ENCODE measurements at regions not wholly inside any gene's neighbourhood (a gene's known extent, or its start where the extent isn't known, plus 50 kb on each side); places are given as distances from the start of the nearest gene placed in this dataset.
"Not testable (repeated sequence)": the region's sequence is repeated elsewhere in the genome, so short reads cannot be mapped to it uniquely, and the experiment has no call there.

- no peak overlapping the region for H3K4me3 ChIP-seq
- 0 to 47% (median 22%) methylated on average over 1 to 6 of the region's 13 CpGs; no CpG with 5 or more reads in 6 of the 10 experiments for WGBS, 10 experiments
Observed at GRCh38 chr22:48920776-48921241, 906.9 kb downstream of the BRD1 start.

GRCh38 chr22:48919851-48920589, 907.7 kb downstream of the BRD1 start:
- H3K4me1 ChIP-seq (replicated peaks in 1 of 2): no peaks in the 10 kb centered on the region
- no peak for ATAC-seq (replicated peaks in 6 of 8)
- no peak overlapping the region for H3K27ac ChIP-seq

More at GRCh38 chr22:48920776-48921241, 906.9 kb downstream of the BRD1 start:
- no peaks in the 10 kb centered on the region for H3K4me1 ChIP-seq (replicated peaks in 1 of 2)
- no peak overlapping the region for H3K27ac ChIP-seq
- peak in 1 of 8 experiments; percentile 5 for ATAC-seq (replicated peaks in 6 of 8)
- in situ Hi-C loops (cut with MboI; ENCODE audit: low pct_unique_long_range_greater_than_20kb in 2 of 9, low sequenced_read_pairs in 9 of 9, unreplicated experiment in 9 of 9): no loop called here

GRCh38 chr22:48919187-48919590, 908.5 kb downstream of the BRD1 start:
- WGBS, 10 experiments: 50 to 83% methylated on average over 3 to 4 of the region's 18 CpGs; no CpG with 5 or more reads in 8 of the 10 experiments
- no peak overlapping the region for H3K27ac ChIP-seq
- peak in 1 of 8 experiments; percentile 87 for ATAC-seq (replicated peaks in 6 of 8)
- H3K4me1 ChIP-seq (replicated peaks in 1 of 2): no peaks in the 10 kb centered on the region
- H3K4me3 ChIP-seq: no peak overlapping the region
- in situ Hi-C loops (cut with MboI; ENCODE audit: low pct_unique_long_range_greater_than_20kb in 2 of 9, low sequenced_read_pairs in 9 of 9, unreplicated experiment in 9 of 9): no loop called here

More at GRCh38 chr22:48919851-48920589, 907.7 kb downstream of the BRD1 start:
- in situ Hi-C loops (cut with MboI; ENCODE audit: low pct_unique_long_range_greater_than_20kb in 2 of 9, low sequenced_read_pairs in 9 of 9, unreplicated experiment in 9 of 9): no loop called here
- no peak overlapping the region for H3K4me3 ChIP-seq
- WGBS, 10 experiments: 0 to 75% (median 40%) methylated on average over 1 to 9 of the region's 17 CpGs; no CpG with 5 or more reads in 5 of the 10 experiments

GRCh38 chr22:48918585-48919186, 909.0 kb downstream of the BRD1 start:
- in situ Hi-C loops (cut with MboI; ENCODE audit: low pct_unique_long_range_greater_than_20kb in 2 of 9, low sequenced_read_pairs in 9 of 9, unreplicated experiment in 9 of 9): no loop called here
- no peaks in the 10 kb centered on the region for H3K4me1 ChIP-seq (replicated peaks in 1 of 2)
- H3K27ac ChIP-seq: no peak overlapping the region
- 6 to 100% (median 54%) methylated on average over 1 to 7 of the region's 7 CpGs; no CpG with 5 or more reads in 2 of the 10 experiments for WGBS, 10 experiments
- no peak overlapping the region for H3K4me3 ChIP-seq
- no peak for ATAC-seq (replicated peaks in 6 of 8)

GRCh38 chr22:48912356-48913066, 915.2 kb downstream of the BRD1 start:
- H3K4me1 ChIP-seq (replicated peaks in 1 of 2); in situ Hi-C loops (cut with MboI; ENCODE audit: low pct_unique_long_range_greater_than_20kb in 2 of 9, low sequenced_read_pairs in 9 of 9, unreplicated experiment in 9 of 9); H3K27ac ChIP-seq; H3K4me3 ChIP-seq; ATAC-seq (replicated peaks in 6 of 8): not testable (repeated sequence)
- 0 to 75% (median 13%) methylated on average over 1 to 2 of the region's 7 CpGs; no CpG with 5 or more reads in 5 of the 10 experiments for WGBS, 10 experiments

GRCh38 chr22:48911647-48912046, 916.0 kb downstream of the BRD1 start:
- H3K4me3 ChIP-seq; H3K4me1 ChIP-seq (replicated peaks in 1 of 2); in situ Hi-C loops (cut with MboI; ENCODE audit: low pct_unique_long_range_greater_than_20kb in 2 of 9, low sequenced_read_pairs in 9 of 9, unreplicated experiment in 9 of 9); H3K27ac ChIP-seq; ATAC-seq (replicated peaks in 6 of 8): not testable (repeated sequence)
- 14 to 20% methylated on average over 1 of the region's 5 CpGs; no CpG with 5 or more reads in 8 of the 10 experiments for WGBS, 10 experiments

GRCh38 chr22:48911067-48911466, 916.6 kb downstream of the BRD1 start:
- H3K27ac ChIP-seq; H3K4me1 ChIP-seq (replicated peaks in 1 of 2); in situ Hi-C loops (cut with MboI; ENCODE audit: low pct_unique_long_range_greater_than_20kb in 2 of 9, low sequenced_read_pairs in 9 of 9, unreplicated experiment in 9 of 9); ATAC-seq (replicated peaks in 6 of 8); H3K4me3 ChIP-seq: not testable (repeated sequence)
- WGBS, 10 experiments: no CpG with 5 or more reads among the region's 4 CpGs

- in situ Hi-C loops (cut with MboI; ENCODE audit: low pct_unique_long_range_greater_than_20kb in 2 of 9, low sequenced_read_pairs in 9 of 9, unreplicated experiment in 9 of 9): no loop called here
- WGBS, 10 experiments: 0 to 100% (median 42%) methylated on average over 1 to 9 of the region's 9 CpGs
- ATAC-seq (replicated peaks in 6 of 8): no peak
Observed at GRCh38 chr22:48908547-48908946, 919.1 kb downstream of the BRD1 start.

GRCh38 chr22:48907591-48907990, 920.1 kb downstream of the BRD1 start:
- no peak overlapping the region for H3K4me3 ChIP-seq
- WGBS, 10 experiments: 0 to 100% (median 71%) methylated on average over 1 to 9 of the region's 14 CpGs
- in situ Hi-C loops (cut with MboI; ENCODE audit: low pct_unique_long_range_greater_than_20kb in 2 of 9, low sequenced_read_pairs in 9 of 9, unreplicated experiment in 9 of 9): no loop called here
- no peak overlapping the region for H3K27ac ChIP-seq
- no peak for ATAC-seq (replicated peaks in 6 of 8)
- H3K4me1 ChIP-seq (replicated peaks in 1 of 2): no peaks in the 10 kb centered on the region

More at GRCh38 chr22:48908547-48908946, 919.1 kb downstream of the BRD1 start:
- Histone ChIP-seq H3K4me1 (replicated peaks in 1 of 2) (no peaks in the 10 kb centered on the region), H3K27ac (no peak overlapping the region), H3K4me3 (no peak overlapping the region)

- Histone ChIP-seq H3K27ac (no peak overlapping the region), H3K4me1 (replicated peaks in 1 of 2) (no peaks in the 10 kb centered on the region), H3K4me3 (no peak overlapping the region)
- ATAC-seq (replicated peaks in 6 of 8): no peak
- 13 to 100% (median 67%) methylated on average over 3 to 11 of the region's 17 CpGs; no CpG with 5 or more reads in 3 of the 10 experiments for WGBS, 10 experiments
- in situ Hi-C loops (cut with MboI; ENCODE audit: low pct_unique_long_range_greater_than_20kb in 2 of 9, low sequenced_read_pairs in 9 of 9, unreplicated experiment in 9 of 9): no loop called here
Observed at GRCh38 chr22:48906216-48906835, 921.3 kb downstream of the BRD1 start.

- H3K4me1 ChIP-seq (replicated peaks in 1 of 2): no peaks in the 10 kb centered on the region
- no peak overlapping the region for H3K27ac ChIP-seq
- H3K4me3 ChIP-seq: no peak overlapping the region
- in situ Hi-C loops (cut with MboI; ENCODE audit: low pct_unique_long_range_greater_than_20kb in 2 of 9, low sequenced_read_pairs in 9 of 9, unreplicated experiment in 9 of 9): no loop called here
- ATAC-seq (replicated peaks in 6 of 8): no peak
- 0 to 82% (median 60%) methylated on average over 1 to 9 of the region's 17 CpGs; no CpG with 5 or more reads in 5 of the 10 experiments for WGBS, 10 experiments
Observed at GRCh38 chr22:48905206-48905975, 922.3 kb downstream of the BRD1 start.

- Histone ChIP-seq H3K27ac (no peak overlapping the region), H3K4me3 (no peak overlapping the region), H3K4me1 (replicated peaks in 1 of 2) (no peaks in the 10 kb centered on the region)
- ATAC-seq (replicated peaks in 6 of 8): no peak
- whole genome bisulfite sequencing, 10 experiments: 0 to 100% (median 20%) methylated on average over 1 to 4 of the region's 25 CpGs; no CpG with 5 or more reads in 3 of the 10 experiments
- in situ Hi-C loops (cut with MboI; ENCODE audit: low pct_unique_long_range_greater_than_20kb in 2 of 9, low sequenced_read_pairs in 9 of 9, unreplicated experiment in 9 of 9): no loop called here
Observed at GRCh38 chr22:48902983-48903650, 924.6 kb downstream of the BRD1 start.
